ENCODE measurements at regions not wholly inside any gene's neighbourhood (a gene's known extent, or its start where the extent isn't known, plus 50 kb on each side); places are given as distances from the start of the nearest gene placed in this dataset.
"Not testable (repeated sequence)": the region's sequence is repeated elsewhere in the genome, so short reads cannot be mapped to it uniquely, and the experiment has no call there.

- no peak for DNase-seq (ENCODE audit: low spot score)
Measured at GRCh38 chr12:59147791-59148190, 227.5 kb upstream of the LRIG3 start.

GRCh38 chr12:59142183-59142790, 222.0 kb upstream of the LRIG3 start:
- DNase-seq (ENCODE audit: low spot score), result no peak

GRCh38 chr12:59134750-59135149, 214.4 kb upstream of the LRIG3 start:
- no peak for DNase-seq (ENCODE audit: low spot score)

- DNase-seq (ENCODE audit: low spot score), result no peak
Measured at GRCh38 chr12:59131462-59131861, 211.2 kb upstream of the LRIG3 start.

GRCh38 chr12:59122784-59123183, 202.5 kb upstream of the LRIG3 start:
- no peak for DNase-seq (ENCODE audit: low spot score)

GRCh38 chr12:59121451-59121850, 201.1 kb upstream of the LRIG3 start:
- DNase-seq (ENCODE audit: low spot score), result no peak

GRCh38 chr12:59119676-59120075, 199.4 kb upstream of the LRIG3 start:
- DNase-seq (ENCODE audit: low spot score), result no peak

GRCh38 chr12:59118356-59118755, 198.1 kb upstream of the LRIG3 start:
- DNase-seq (ENCODE audit: low spot score), result no peak

GRCh38 chr12:59115995-59116394, 195.7 kb upstream of the LRIG3 start:
- DNase-seq (ENCODE audit: low spot score), result no peak

- no peak for DNase-seq (ENCODE audit: low spot score)
Measured at GRCh38 chr12:59115526-59115925, 195.2 kb upstream of the LRIG3 start.

- peak; percentile 78 for DNase-seq (ENCODE audit: low spot score)
Measured at GRCh38 chr12:59113831-59114615, 193.7 kb upstream of the LRIG3 start.

GRCh38 chr12:59111851-59112250, 191.5 kb upstream of the LRIG3 start:
- DNase-seq (ENCODE audit: low spot score), result no peak

- DNase-seq (ENCODE audit: low spot score), result not testable (repeated sequence)
Measured at GRCh38 chr12:59108516-59108915, 188.2 kb upstream of the LRIG3 start.

- no peak for DNase-seq (ENCODE audit: low spot score)
Measured at GRCh38 chr12:59100585-59100984, 180.3 kb upstream of the LRIG3 start.

GRCh38 chr12:59097876-59098275, 177.6 kb upstream of the LRIG3 start:
- no peak for DNase-seq (ENCODE audit: low spot score)

- DNase-seq (ENCODE audit: low spot score), result no peak
Measured at GRCh38 chr12:59096246-59096645, 175.9 kb upstream of the LRIG3 start.

- no peak for DNase-seq (ENCODE audit: low spot score)
Measured at GRCh38 chr12:59093073-59093772, 172.9 kb upstream of the LRIG3 start.

GRCh38 chr12:59088673-59089072, 168.4 kb upstream of the LRIG3 start:
- DNase-seq (ENCODE audit: low spot score), result no peak

- DNase-seq (ENCODE audit: low spot score), result no peak
Measured at GRCh38 chr12:59087691-59088090, 167.4 kb upstream of the LRIG3 start.

- no peak for DNase-seq (ENCODE audit: low spot score)
Measured at GRCh38 chr12:59087077-59087673, 166.9 kb upstream of the LRIG3 start.

GRCh38 chr12:59086126-59086525, 165.8 kb upstream of the LRIG3 start:
- no peak for DNase-seq (ENCODE audit: low spot score)

- DNase-seq (ENCODE audit: low spot score), result no peak
Measured at GRCh38 chr12:59085690-59086089, 165.4 kb upstream of the LRIG3 start.
